ENCODE measurements at regions not wholly inside any gene's neighbourhood (a gene's known extent, or its start where the extent isn't known, plus 50 kb on each side); places are given as distances from the start of the nearest gene placed in this dataset.

GRCh38 chr13:67763384-67763783 lies 533.2 kb upstream of the PCDH9 start:
- TF ChIP-seq ZFP30 (CRISPR knock-in tag; IDR thresholded peaks at IDR 0.05), result no peak
- TF ChIP-seq TCF4 (CRISPR knock-in tag; IDR thresholded peaks at IDR 0.05; ENCODE audit: borderline replicate concordance), result no peak
- TF ChIP-seq TSHZ2 (CRISPR knock-in tag; IDR thresholded peaks at IDR 0.05), result no peak
- no peak for TF ChIP-seq RARB (CRISPR knock-in tag; IDR thresholded peaks at IDR 0.05)
- no peak for TF ChIP-seq CREB5 (CRISPR knock-in tag; IDR thresholded peaks at IDR 0.05; ENCODE audit: low read depth)
